Stimulated activated CD8-positive, alpha-beta memory T cell treated with anti-CD3 and anti-CD28 coated beads, Interleukin-7, amount 100 ng/mL, for 4 hours (primary cell): ENCODE measurements at regions not wholly inside any gene's neighbourhood (a gene's known extent, or its start where the extent isn't known, plus 50 kb on each side); places are given as distances from the start of the nearest gene placed in this dataset.

Experiments used
- DNase-seq, 2 donors: peaks; one replicate each; pipeline ENCODE4 v3.0.0-alpha.2; 2020; ENCODE audit warnings: low read depth in 2 of 2

DNA sequence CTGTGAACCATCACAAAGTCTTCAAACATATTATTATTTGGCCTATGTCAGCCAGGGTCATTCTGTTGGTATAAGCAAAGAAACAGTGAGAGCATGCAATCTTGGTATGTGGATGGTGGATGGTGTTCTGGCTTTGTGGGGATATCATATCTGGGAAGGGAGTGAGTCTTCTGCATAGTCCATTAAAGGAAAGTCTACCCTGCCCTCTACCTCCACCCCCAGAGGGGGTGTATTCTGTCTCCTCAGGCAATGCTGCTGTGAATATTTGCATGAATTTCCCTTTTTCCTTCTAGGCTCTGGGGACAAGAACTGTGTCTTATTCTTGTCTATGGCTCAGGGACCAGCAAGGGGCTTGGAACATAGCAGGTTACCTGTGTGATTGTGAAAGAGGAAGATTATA, 495.8 kb downstream of the PDCD6IP start:
- DNase-seq = no peak

DNA sequence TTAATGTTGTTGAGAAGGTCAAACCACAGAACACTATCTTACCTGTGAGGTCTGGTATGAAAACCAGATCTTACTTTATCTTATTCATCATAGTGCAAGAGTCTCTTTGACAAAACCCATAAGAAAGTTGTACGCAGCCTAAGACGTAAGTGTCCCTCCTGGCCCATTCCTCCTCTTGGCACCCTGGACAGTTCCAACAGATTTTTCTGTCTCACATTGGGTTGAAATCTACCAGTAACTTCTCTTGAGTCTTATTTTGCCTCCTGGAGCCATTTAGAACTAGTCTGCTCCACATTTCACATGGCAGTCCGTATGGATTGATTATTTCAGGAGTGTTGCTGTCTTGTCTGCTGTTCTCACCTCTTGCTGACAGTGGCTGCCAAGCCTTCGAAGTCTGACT, 498.4 kb downstream of the PDCD6IP start:
- DNase-seq = no peak

DNA sequence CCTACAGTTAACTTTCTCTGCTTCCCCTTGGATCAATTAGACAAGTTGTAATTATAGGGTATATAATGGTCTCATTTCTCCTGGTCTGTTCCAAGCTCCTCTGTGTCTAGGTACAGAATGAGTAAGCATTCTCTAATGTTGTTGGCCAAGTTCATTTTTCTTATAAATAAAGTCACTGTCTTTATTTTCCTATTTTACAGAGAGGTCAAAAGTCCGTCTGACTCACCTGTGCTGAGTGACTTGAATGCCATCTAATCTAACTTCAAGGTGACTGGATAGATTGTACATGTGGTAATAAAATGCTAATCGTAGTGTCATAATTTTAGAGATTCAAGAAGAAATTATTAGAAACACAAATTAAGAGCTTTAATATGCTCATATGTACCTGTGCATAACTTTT, 500.2 kb downstream of the PDCD6IP start:
- DNase-seq = no peak

DNA sequence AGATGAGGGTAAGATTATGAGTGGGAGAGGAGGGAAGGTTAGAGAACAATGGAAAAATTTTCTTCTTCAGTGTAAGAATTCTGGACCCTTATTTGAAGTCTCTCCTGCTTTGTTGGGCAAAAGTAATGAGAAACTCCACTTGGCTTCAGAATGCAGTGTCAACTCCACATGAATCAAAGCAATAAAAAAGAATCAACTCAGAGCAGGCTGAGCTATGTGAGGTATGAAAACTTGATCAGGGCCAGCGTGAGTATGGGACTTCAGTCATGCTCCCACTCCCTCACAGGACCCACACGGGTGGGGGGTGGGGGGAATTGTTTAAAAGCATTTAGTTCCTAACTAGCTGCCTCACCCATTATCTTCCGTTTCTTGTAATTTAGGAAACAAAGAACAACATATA, 502.2 kb downstream of the PDCD6IP start:
- no peak for DNase-seq

DNA sequence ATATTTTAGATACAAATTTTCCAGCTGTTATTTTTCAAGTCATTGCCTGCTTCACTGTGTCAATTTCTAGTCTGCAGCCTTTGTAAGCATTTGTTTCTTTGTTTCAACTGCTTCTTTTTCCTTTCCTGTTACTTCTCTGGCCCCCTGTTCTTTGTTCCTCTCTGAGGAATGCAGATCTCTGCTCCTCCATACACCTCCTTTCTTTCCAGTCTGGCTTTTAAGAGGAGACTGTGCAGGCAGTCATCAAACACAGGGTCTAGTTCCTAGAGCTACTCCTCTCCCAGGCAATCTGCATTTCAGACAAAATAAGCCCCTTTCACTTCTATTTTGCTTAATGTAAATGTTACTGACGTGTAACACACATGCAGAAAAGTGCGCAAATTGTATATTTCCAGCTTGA, 502.9 kb downstream of the PDCD6IP start:
- no peak for DNase-seq

DNA sequence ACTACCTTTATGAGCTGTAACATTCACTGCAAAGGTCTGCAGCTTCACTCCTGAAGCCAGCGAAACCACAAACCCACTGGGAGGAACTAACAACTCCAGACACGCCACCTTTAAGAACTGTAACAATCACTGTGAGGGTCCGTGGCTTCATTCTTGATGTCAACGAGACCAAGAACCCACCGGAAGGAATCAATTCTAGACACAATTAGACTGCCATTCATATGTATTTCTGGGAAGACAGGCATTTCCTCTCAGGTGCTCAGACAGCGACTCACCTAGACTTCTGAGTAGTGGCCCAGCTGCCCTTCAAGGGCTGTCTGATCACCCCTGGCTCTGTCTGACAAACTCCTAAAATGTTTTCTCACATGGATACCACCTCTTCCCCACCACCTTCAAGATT, 506.8 kb downstream of the PDCD6IP start:
- no peak for DNase-seq

DNA sequence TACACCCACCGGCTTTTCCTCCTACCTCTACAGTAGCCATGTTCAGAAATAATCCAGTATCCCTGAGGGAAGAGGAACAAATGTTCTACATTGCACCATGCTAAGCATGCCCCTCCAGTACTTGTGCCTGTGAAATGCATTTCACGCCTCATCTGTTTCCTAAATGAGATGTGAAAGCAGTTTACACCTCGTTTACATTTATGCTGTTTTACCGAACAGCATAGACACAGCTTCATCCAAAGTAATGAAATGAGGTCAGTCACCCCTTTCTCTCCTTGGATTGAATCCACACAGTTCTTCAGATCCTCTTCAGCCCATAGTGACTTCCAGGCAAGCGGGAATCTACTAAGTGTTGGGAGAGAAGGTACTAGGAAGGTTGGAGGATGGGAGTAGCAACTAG, 514.3 kb downstream of the PDCD6IP start:
- no peak for DNase-seq

DNA sequence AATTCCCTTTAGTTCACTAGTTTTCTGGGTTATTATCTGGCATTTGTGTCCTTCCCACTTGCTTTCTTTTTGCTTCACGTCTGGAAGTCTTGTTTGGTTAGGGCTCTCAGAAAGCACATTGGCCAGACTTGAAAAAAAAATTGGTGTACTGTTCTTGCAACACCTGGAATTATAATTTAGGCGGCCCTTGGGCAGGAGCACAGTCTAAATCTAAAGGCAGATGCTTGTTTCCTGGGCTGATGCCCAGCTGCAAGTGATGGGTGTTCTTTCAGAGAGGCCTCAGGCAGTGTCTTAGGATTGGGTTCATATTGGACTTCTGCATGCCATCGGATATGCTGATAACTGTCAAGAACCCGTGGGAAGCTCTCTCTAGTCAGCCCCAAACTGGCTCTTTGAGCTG, 521.5 kb downstream of the PDCD6IP start:
- no peak for DNase-seq

DNA sequence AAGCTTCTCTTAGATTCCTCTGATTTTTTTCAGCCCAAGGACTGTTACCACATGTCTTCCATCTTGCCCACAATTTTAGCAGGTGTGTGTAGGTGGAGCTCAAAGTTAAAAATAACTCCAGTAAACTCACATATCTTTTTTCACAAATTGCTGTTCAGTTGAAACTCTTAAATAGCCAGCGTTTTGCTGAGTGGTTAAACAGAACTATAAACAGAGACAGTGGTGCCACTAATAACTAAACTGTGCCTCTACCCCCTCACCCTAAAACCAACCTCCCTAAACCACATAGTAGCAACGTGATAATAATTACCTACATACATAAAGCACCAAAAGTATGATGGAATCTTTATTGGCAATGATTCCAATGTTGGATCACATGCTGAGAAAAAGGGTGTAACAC, 525.1 kb downstream of the PDCD6IP start:
- DNase-seq = no peak

DNA sequence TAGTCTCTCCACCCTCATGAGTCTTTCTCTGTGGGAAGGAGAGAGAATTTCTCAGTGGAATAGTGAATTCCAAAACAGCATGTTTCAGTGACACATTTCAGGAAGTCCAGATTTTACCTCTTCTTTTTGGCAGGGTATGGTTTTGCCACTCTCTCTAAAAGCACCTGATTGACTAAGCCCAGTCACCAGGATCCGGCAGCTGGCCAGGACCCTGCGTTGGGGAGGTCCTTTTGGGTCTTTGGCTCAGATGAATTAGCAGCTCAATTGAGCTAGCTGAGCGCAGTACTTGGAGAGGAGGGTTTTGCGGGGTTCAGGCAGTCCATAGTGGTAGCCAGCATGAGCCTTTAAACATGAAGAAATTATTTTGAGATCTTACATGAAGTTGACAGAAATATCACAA, 548.2 kb downstream of the PDCD6IP start:
- no peak for DNase-seq

DNA sequence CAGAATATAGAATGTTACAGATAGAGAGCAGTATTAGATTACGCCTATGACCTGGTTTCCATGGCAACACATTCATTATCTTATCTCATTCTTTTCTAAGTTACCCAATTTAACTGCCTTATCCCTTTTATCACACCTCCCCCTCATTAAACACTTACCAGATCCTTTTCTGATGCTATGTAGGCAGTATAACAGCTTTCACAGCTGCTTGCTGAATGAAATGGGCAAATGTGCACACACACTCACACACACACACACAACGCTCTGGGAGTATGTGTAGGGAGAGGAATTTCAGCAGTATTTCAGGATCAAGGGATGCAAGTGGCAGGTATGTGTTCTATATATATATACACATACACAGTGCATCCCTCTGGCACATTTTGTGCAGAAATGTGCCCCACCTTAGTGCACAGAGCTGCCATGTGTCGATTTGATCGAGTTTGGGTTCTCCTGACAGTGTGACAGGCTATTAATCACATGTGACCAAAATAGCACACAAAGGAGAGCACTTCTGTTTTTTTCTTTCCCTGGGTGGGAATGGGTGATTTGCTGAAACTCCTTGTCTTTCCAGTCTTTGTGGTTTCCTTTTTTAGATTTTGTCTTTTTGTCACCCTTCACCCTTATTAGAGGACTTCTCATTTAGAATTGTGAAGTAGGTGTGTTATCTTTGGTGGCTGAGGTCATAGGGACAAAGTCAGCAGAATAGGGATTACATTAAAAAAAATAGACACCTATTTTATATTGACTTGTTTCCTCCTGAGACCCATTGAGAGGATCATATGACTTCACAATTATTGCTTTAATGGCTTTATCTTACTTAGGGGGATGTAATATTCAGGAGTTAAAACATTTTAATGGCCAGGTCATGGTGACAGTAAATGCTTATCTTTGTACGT, 553.7 kb downstream of the PDCD6IP start:
- no peak for DNase-seq

DNA sequence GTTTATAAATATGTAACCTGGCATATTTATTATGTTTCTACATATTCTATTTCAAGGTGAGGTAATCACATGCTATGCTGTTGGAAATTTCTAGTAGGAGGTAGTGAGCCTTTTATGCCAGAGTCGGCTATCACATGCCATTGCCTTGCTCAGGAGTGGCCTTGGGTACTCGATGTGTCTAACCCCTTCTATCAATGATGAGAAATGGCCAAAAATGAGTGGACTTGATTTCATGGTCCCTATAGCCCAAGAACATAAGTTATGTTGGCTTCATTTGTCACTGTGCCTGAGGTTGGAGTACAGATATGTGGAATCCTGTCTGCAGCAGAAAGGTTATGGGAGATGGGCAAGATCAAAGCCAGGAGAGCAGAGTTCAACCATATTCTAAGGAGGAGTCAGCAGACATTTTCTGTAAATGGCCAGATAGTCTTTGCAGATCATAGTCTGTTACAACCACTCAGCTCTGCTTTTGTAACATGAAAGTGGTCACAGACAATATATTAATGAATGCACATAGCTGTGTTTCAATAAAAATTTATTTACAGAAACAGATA, 554.4 kb downstream of the PDCD6IP start:
- DNase-seq = no peak

DNA sequence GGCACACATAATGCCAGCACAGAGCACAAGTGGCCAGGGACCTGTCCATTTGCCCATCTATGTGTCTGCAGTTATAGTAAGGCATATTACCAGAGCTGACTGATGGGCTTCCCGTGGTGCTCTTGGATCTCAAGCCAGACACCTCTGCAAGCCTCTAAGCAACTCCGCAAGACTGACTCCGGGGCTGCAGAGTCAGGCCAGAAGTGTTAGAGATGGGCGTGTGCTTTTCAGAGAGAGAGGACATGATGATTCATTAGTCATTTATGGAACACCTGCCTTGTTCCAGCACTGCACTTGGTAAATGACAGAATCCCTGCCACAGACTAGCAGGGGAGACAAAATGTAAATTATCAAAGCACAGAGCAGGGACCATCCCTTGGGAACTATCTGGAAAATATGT, 559.0 kb downstream of the PDCD6IP start:
- DNase-seq = no peak

DNA sequence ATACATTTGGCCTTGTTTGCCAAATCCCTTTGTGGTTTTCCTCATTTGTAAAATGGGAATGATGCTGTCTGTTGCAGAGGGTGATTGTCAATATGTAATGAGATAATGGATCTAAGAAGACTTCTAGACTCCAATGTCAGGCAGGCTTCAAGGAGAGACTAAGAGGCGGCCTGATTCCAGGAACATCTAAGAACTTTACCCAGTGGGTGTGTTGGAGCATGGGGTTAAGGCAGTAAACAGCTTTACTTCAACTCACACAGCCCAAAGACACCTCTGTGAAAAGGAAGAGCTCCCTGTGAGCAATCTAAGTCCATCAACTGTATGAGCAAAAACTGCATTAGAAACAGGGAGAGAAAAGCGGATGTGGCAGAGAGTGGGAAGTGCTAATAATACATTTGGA, 560.6 kb downstream of the PDCD6IP start:
- no peak for DNase-seq

DNA sequence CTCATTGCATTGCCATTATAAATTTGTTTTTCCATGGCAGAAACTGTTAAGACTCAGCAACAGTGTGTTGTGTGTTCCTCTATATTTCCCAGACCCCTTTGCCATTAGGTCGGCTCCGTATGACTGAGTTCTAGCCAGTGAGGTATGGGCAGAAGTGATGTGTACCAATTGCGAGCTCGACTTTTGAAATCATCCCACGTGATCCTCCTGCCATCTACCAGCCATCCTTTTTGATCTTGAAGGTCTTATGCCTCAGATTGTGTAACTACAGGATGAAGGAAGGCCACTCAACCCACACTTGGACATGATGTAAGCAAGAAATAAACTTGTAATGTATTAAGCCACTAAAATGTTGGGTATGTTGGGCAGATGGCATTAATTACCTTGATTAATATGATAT, 562.3 kb downstream of the PDCD6IP start:
- DNase-seq = no peak

DNA sequence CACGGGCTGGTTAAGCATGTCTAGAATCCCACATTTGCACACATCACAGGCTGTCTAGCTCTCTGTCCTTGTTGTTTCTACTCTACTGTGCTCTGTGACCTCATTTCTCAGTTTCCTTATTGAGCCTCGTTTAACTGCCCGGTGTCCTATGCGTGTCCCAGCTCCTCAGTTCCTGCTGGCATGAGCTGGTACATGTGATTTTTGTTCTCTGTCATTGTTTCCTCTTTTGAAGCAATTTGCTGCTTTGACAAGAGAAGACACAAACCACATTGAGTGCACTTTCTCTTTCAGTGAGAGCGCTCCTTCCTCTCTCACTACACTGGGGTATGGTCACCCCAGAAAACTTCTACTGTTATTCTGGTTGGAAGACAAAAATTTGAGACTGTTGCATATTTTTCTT, 563.5 kb downstream of the PDCD6IP start:
- DNase-seq = no peak

DNA sequence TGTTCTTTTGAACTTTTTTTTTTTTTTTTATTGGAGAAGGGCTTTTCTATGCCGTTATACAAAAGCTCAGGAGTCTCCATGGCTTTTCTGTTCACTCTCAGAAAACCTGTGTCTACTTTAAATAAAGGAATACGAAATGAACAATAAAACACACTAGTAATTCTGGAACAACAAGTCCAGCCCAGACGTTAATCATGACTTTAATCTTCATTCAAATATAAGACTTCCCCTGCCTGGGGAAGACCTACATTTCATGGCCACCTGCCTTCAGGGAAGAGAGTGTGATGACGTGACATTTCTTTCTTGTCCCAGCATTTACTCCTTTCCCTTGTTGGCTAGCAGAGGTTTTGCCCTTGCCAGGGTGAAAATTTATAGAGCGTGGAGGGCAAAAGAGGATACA, 564.5 kb downstream of the PDCD6IP start:
- DNase-seq = no peak

DNA sequence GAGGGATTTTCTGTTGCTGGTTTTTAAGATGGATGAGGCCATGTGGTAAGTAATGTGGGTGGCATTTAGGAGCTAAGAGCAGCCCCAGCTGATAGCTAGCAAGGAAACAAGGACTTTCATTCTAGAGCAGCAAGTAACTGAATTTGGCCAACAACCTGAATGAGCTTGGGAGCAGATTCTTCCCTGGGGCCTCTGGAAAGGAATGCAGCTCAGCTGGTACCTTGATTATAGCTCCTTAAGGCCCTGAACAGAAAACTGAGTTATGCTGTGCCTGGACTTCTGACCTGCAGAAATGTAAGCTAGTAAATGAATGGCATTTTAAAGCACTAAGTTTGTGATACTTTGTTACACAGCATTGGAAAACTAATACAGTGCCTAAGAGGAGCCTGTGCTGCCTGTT, 565.5 kb downstream of the PDCD6IP start:
- DNase-seq = no peak

DNA sequence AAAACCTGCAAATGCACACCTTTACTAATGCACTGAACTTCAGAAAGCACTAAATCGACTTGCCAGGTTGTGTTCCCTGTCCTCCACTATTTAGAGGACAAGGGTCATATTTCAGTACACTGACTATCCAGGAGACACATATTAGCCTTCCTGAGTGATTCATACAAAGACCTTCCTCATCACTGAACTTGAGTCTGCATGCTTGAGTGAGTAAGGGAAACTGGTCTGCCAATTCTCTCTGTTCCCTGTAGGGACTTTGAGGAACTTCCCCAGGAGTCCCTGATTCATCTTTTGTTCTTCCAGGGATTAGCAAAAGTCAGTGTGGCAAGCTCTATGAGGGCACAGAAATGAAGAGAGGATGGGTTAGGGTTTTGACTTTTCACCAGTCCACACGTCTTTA, 565.9 kb downstream of the PDCD6IP start:
- no peak for DNase-seq

DNA sequence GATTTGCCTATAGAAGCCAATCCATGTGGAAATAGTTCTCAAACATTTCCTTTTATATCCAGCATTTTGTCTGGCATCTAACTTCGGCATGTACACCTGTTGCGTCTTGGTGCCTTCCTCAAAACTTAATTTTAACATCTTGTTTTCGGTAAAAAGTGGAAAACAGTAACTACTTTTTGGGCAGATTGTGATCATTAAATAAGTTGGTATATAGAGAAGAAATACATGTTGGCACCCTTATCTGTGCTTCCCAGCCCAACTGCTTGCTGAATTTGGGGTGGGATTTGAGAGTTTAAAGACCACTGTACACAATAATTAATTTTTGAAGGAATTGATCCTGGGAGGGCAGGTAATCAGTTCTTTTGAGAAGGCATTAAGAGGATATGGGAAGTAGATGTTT, 566.8 kb downstream of the PDCD6IP start:
- DNase-seq = no peak

DNA sequence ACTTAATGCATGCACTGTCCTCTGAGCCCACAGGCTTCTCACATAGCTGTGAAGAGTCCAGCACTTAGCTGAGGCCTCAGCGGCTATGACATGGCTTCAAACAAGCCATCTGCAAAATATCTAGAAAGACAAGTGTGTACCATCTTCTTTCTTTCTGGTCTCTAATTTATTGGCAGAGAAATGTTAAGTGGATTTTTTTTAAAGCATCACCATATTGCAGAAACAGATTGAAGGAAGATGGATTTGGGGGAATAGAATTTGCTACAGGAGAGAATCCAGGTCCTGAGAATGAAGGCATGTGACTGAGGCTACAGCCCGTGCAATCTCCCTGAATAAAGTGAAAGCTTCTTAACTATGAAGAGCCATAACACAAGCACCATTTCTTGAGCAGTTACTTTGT, 567.3 kb downstream of the PDCD6IP start:
- no peak for DNase-seq

DNA sequence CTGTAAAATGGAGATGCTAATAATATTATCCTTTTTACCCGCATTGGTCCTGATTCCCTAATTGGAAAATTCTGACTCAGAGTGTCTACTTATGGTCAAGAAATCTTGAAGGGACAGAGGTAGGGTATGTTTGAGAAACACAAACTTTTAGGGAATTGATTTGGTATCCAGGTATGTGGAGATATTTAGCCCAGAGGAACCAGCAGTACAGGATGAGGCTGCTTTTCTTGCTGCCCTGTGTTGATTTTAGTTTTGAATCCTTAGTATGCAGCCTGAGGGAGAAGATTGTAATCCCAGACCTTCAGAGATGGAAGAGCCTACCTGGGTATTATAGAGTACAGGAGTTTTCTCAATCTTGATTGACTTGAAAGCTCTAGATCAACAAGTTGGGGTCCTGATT, 569.1 kb downstream of the PDCD6IP start:
- DNase-seq = no peak

DNA sequence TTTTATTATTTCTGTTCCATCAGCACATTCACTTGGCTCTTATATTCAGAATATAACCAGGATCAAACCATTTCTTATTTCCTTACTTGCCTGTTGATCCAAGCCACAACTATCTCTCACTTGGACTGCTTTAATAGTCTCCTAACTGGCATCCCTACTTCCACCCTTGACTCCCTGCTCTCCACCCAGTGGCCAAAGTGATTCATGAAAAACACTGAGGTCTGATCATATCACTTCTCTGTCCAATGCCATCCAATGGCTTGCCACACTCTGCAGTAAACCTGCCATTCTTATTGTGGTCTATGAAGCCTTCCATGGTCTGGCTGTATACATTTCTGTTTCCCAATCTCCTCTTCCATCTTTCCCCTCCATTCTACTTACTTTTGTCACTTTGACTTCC, 576.1 kb downstream of the PDCD6IP start:
- no peak for DNase-seq

DNA sequence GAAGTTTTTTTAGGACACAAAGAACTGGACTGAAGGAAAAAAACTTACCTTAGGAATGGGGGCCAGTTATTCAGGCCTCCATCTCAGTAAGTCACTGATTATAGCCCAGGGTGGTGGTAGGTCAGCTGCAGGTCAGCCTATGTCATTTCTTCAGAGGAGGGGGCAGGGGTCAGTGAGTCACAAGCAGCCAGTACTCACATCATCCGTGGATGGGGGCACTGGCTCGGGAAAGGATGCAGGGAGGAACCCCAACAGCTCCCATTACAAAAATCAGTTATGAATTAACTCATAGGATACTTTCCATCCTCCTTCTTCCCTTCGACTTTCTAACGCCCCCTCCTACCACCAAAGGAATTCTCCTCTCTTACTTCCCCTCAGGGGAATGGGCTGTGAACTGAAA, 578.3 kb downstream of the PDCD6IP start:
- DNase-seq = no peak
